Hepatocyte (in vitro differentiated cells): ENCODE measurements at regions not wholly inside any gene's neighbourhood (a gene's known extent, or its start where the extent isn't known, plus 50 kb on each side); places are given as distances from the start of the nearest gene placed in this dataset.
A peak's percentile ranks its signal among the peaks of the same experiment; 100 is the strongest.

Source experiments
- DNase-seq: peaks from one replicate; pipeline ENCODE4 v3.0.0-alpha.2; 2016; ENCODE audit warnings: low spot score
- H2AFZ ChIP-seq: fragments of 200-600 bp; sonication (generic); 2 replicates; pipeline ENCODE4 v1.6.0; 2016; ENCODE audit warnings: antibody characterized with exemption, mild to moderate bottlenecking
- H3K27ac ChIP-seq: fragments of 200-600 bp; sonication (generic); 2 replicates; pipeline ENCODE4 v1.5.1; 2016; ENCODE audit warnings: mild to moderate bottlenecking
- H3K27me3 ChIP-seq: fragments of 200-600 bp; sonication (generic); 2 replicates; pipeline ENCODE4 v1.6.1; 2016
- H3K36me3 ChIP-seq: fragments of 200-600 bp; sonication (generic); replicated peaks from 2 replicates; pipeline ENCODE4 v1.5.1; 2016; ENCODE audit warnings: low read depth; ENCODE audit not compliant: insufficient read depth
- H3K4me1 ChIP-seq: fragments of 200-600 bp; sonication (generic); 2 replicates; pipeline ENCODE4 v1.5.1; 2016; ENCODE audit warnings: mild to moderate bottlenecking, moderate library complexity; ENCODE audit not compliant: insufficient read depth
- H3K4me2 ChIP-seq: fragments of 200-600 bp; sonication (generic); 2 replicates; pipeline ENCODE4 v1.6.0; 2016
- H3K4me3 ChIP-seq: fragments of 200-600 bp; sonication (generic); 2 replicates; pipeline ENCODE4 v1.5.1; 2016; ENCODE audit warnings: mild to moderate bottlenecking
- H3K79me2 ChIP-seq: fragments of 200-600 bp; sonication (generic); 2 replicates; pipeline ENCODE4 v1.6.0; 2017; ENCODE audit warnings: mild to moderate bottlenecking
- H3K9me2 ChIP-seq: fragments of 200-600 bp; sonication (generic); replicated peaks from 2 replicates; pipeline ENCODE4 v1.6.0; 2017; ENCODE audit warnings: mild to moderate bottlenecking; ENCODE audit not compliant: insufficient read depth
- H3K9me3 ChIP-seq: fragments of 200-600 bp; sonication (generic); 2 replicates; pipeline ENCODE4 v1.5.1; 2016; ENCODE audit warnings: low read depth, mild to moderate bottlenecking
- H4K20me1 ChIP-seq: fragments of 200-600 bp; sonication (generic); 2 replicates; pipeline ENCODE4 v1.6.0; 2016; ENCODE audit warnings: mild to moderate bottlenecking; ENCODE audit not compliant: insufficient read depth, poor library complexity, severe bottlenecking
- EZH2 ChIP-seq: fragments of 200-600 bp; sonication (generic); IDR thresholded peaks from 2 replicates; pipeline ENCODE4 v1.6.1; 2016; ENCODE audit warnings: antibody characterized with exemption, mild to moderate bottlenecking, borderline replicate concordance
- EZH2phosphoT487 ChIP-seq: fragments of 200-600 bp; sonication (generic); IDR thresholded peaks from one replicate; pipeline ENCODE4 v1.6.1; 2018; ENCODE audit warnings: antibody characterized with exemption, mild to moderate bottlenecking, low read depth, moderate library complexity; ENCODE audit not compliant: unreplicated experiment, severe bottlenecking
- WGBS: methylation state at CpG from one replicate; pipeline ENCODE4 v1.1.6; 2016; ENCODE audit warnings: low lambda C conversion rate; ENCODE audit errors: missing lambda C conversion rate; 5-methylcytosine and 5-hydroxymethylcytosine counted together
- TF ChIP-seq, protein P1 (sequence below): fragments of 200-600 bp; sonication (generic); IDR thresholded peaks from 2 replicates; pipeline ENCODE4 v1.5.1; 2016; ENCODE audit warnings: antibody characterized with exemption, mild to moderate bottlenecking; ENCODE audit not compliant: poor library complexity

DNA sequence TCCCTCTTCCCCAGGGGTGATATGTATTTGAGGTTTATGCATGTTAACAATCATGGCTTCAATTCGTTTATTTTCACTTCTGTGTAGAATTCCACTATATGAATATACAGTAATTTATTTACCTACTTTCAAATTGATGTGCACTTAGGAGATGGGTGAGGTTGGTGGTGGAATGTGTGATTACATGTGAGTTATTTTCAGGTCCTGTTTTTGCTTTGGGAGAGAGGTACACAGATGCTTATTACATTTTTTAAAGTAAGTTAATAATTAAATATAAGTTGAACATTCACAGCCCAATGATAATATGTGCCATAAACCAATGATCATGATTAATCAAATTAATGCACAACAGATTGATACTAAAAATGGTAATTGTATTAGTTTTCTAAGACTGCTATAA, 79.5 kb downstream of the SPRY1 start:
- Histone ChIP-seq H2AFZ (no peak overlapping the region), H3K4me2 (no peak overlapping the region), H3K9me3 (no peaks in the 10 kb centered on the region), H3K79me2 (no peaks in the 10 kb centered on the region), H3K36me3 (no peaks in the 10 kb centered on the region), H3K27me3 (no peaks in the 10 kb centered on the region), H4K20me1 (no peaks in the 10 kb centered on the region), H3K27ac (no peak overlapping the region), H3K4me3 (no peak overlapping the region), H3K4me1 (peaks cover 20% of the 10 kb centered on the region), H3K9me2 (no peaks in the 10 kb centered on the region)
- DNase-seq, result no peak
- no peak for TF ChIP-seq EZH2phosphoT487
- 3% methylated on average over 1 of the region's 1 CpG for WGBS

DNA sequence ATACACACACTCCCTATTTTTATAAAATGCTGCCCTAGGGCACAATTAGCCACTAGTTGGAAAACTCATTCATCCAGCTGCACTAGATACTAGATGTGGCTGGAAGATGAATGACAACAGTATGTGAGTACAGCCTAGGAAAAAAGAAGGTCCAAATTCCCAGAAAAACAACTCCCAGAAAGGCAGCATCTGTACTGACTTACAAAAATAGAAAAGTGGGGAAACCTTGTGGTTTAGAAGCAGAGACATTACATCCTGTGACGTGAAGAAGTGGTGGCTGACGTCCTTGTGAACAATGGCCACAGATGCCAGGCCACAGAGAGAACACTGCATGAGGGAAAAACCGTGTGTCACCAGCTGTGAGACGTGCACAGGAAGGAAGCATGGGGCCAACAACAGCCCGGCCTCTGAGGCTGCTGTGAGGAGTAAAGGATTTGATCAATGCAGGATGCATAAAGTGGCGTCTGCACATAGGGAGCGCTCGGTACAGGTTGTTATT, 81.2 kb downstream of the SPRY1 start:
- TF ChIP-seq, protein P1, sequence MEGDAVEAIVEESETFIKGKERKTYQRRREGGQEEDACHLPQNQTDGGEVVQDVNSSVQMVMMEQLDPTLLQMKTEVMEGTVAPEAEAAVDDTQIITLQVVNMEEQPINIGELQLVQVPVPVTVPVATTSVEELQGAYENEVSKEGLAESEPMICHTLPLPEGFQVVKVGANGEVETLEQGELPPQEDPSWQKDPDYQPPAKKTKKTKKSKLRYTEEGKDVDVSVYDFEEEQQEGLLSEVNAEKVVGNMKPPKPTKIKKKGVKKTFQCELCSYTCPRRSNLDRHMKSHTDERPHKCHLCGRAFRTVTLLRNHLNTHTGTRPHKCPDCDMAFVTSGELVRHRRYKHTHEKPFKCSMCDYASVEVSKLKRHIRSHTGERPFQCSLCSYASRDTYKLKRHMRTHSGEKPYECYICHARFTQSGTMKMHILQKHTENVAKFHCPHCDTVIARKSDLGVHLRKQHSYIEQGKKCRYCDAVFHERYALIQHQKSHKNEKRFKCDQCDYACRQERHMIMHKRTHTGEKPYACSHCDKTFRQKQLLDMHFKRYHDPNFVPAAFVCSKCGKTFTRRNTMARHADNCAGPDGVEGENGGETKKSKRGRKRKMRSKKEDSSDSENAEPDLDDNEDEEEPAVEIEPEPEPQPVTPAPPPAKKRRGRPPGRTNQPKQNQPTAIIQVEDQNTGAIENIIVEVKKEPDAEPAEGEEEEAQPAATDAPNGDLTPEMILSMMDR, result no peak
- no peak for TF ChIP-seq EZH2phosphoT487
- no peak for TF ChIP-seq EZH2
- Histone ChIP-seq H4K20me1 (no peaks in the 10 kb centered on the region), H3K4me3 (no peak overlapping the region), H3K9me3 (no peaks in the 10 kb centered on the region), H3K79me2 (no peaks in the 10 kb centered on the region), H3K36me3 (no peaks in the 10 kb centered on the region), H3K4me2 (no peak overlapping the region), H3K27me3 (no peaks in the 10 kb centered on the region), H3K27ac (peak overlapping the region; percentile 90), H3K9me2 (no peaks in the 10 kb centered on the region), H3K4me1 (peaks cover 20% of the 10 kb centered on the region), H2AFZ (no peak overlapping the region)
- no peak for DNase-seq
- WGBS, result 56% methylated on average over 8 of the region's 8 CpGs

DNA sequence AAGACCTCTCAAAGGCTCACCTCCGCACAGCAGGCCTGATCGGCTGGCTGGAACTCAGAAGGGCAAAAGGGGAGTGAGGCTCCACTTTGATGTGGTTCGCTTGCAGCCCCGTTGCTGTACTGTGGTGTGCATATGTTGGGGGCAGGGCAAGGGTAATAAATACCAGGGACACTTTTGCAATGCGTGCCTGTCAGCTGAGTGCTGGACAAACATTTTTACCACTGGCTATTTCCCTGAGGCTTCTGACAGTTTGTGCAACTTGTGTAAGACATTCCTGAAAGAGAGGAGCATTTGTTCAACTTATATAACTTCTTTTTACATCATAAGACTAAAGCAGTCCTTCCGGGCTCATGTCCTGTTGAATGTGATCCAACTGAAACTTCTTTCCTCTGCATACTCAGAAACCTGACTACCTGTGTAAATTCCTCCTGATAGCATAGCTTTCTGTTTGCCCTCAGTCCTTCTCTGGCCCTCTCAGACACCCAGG, 82.3 kb downstream of the SPRY1 start:
- Histone ChIP-seq H2AFZ (no peak overlapping the region), H3K9me2 (no peaks in the 10 kb centered on the region), H3K27ac (peak overlapping the region; percentile 90), H3K36me3 (no peaks in the 10 kb centered on the region), H3K27me3 (no peaks in the 10 kb centered on the region), H3K4me2 (peak overlapping the region; percentile 5), H3K79me2 (no peaks in the 10 kb centered on the region), H3K4me1 (peaks cover 20% of the 10 kb centered on the region), H4K20me1 (no peaks in the 10 kb centered on the region), H3K9me3 (no peaks in the 10 kb centered on the region), H3K4me3 (no peak overlapping the region)
- WGBS, result 11% methylated on average over 6 of the region's 6 CpGs
- peak; percentile 82 for DNase-seq
- no peak for TF ChIP-seq EZH2phosphoT487
- TF ChIP-seq, protein P1, result no peak
- no peak for TF ChIP-seq EZH2

DNA sequence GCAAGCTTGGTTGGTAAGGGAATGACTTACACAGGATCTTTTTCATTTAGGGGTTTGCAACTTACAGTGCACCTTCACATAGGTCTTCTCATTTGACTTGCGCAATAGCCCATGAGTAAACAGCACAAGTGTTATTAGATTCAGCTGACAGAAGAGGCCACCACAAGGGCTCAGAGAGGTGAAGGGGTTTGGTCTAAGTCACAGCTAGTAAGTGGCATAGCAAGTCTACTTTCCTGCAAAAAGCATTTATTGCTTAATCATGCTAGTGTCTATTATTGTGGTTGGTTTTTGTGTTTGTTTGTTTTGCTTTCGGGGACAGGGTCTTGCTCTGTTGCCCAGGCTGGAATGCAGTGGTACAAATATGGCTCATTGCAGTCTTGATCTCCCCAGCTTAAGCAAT, 83.3 kb downstream of the SPRY1 start:
- H3K4me1 ChIP-seq, result peaks cover 20% of the 10 kb centered on the region
- peak overlapping the region; percentile 5 for H3K4me2 ChIP-seq
- no peaks in the 10 kb centered on the region for H4K20me1 ChIP-seq
- no peak overlapping the region for H2AFZ ChIP-seq
- H3K27me3 ChIP-seq, result no peaks in the 10 kb centered on the region
- no peaks in the 10 kb centered on the region for H3K79me2 ChIP-seq
- H3K9me2 ChIP-seq, result no peaks in the 10 kb centered on the region
- 81% methylated on average over 2 of the region's 2 CpGs for WGBS
- no peaks in the 10 kb centered on the region for H3K9me3 ChIP-seq
- peak overlapping the region; percentile 90 for H3K27ac ChIP-seq
- H3K4me3 ChIP-seq, result no peak overlapping the region
- DNase-seq, result peak; percentile 65
- no peaks in the 10 kb centered on the region for H3K36me3 ChIP-seq
- TF ChIP-seq, protein P1, result no peak
- TF ChIP-seq EZH2, result no peak
- TF ChIP-seq EZH2phosphoT487, result no peak
